ENCODE measurements at regions not wholly inside any gene's neighbourhood (a gene's known extent, or its start where the extent isn't known, plus 50 kb on each side); places are given as distances from the start of the nearest gene placed in this dataset.
"Not testable (repeated sequence)": the region's sequence is repeated elsewhere in the genome, so short reads cannot be mapped to it uniquely, and the experiment has no call there.

GRCh38 chr7:119271147-119271779 is 1001.7 kb upstream of the KCND2 start:
- Histone ChIP-seq H4K20me1 (ENCODE audit: low read depth, low read length) (no peaks in the 10 kb centered on the region), H3K9me3 (ENCODE audit: insufficient read depth, low read length) (no peaks in the 10 kb centered on the region), H3K27ac (ENCODE audit: low read depth, low read length) (no peak overlapping the region), H3K4me2 (ENCODE audit: low read depth, low read length, poor library complexity, severe bottlenecking) (no peak overlapping the region), H3K27me3 (ENCODE audit: low read length) (no peaks in the 10 kb centered on the region), H3F3A (ENCODE audit: insufficient read depth) (no peaks in the 10 kb centered on the region), H3K4me3 (ENCODE audit: insufficient read depth, low read length, poor library complexity, severe bottlenecking) (no peak overlapping the region), H2AFZ (ENCODE audit: low read depth, low read length, severe bottlenecking) (no peak overlapping the region), H3K9ac (ENCODE audit: low read length) (no peak overlapping the region), H3K36me3 (ENCODE audit: low read length) (no peaks in the 10 kb centered on the region), H3K79me2 (ENCODE audit: insufficient read depth, low read length) (no peaks in the 10 kb centered on the region), H3K9me2 (replicated peaks; ENCODE audit: insufficient read depth, low read length) (0 out of 2 replicates have a peak, but pooled peaks cover 3% of the 10 kb centered on the region)
- TF ChIP-seq EZH2phosphoT487 (conservative IDR thresholded peaks at IDR 0.05; ENCODE audit: low read length): no peak
- TF ChIP-seq, protein P1, sequence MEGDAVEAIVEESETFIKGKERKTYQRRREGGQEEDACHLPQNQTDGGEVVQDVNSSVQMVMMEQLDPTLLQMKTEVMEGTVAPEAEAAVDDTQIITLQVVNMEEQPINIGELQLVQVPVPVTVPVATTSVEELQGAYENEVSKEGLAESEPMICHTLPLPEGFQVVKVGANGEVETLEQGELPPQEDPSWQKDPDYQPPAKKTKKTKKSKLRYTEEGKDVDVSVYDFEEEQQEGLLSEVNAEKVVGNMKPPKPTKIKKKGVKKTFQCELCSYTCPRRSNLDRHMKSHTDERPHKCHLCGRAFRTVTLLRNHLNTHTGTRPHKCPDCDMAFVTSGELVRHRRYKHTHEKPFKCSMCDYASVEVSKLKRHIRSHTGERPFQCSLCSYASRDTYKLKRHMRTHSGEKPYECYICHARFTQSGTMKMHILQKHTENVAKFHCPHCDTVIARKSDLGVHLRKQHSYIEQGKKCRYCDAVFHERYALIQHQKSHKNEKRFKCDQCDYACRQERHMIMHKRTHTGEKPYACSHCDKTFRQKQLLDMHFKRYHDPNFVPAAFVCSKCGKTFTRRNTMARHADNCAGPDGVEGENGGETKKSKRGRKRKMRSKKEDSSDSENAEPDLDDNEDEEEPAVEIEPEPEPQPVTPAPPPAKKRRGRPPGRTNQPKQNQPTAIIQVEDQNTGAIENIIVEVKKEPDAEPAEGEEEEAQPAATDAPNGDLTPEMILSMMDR (IDR thresholded peaks at IDR 0.05; ENCODE audit: insufficient read depth, low read length, poor library complexity, severe bottlenecking): no peak

- H3K36me3 ChIP-seq (ENCODE audit: low read length): no peaks in the 10 kb centered on the region
- no peak for TF ChIP-seq EZH2phosphoT487 (conservative IDR thresholded peaks at IDR 0.05; ENCODE audit: low read length)
Observed at GRCh38 chr7:119281181-119281846, 991.7 kb upstream of the KCND2 start.

DNA sequence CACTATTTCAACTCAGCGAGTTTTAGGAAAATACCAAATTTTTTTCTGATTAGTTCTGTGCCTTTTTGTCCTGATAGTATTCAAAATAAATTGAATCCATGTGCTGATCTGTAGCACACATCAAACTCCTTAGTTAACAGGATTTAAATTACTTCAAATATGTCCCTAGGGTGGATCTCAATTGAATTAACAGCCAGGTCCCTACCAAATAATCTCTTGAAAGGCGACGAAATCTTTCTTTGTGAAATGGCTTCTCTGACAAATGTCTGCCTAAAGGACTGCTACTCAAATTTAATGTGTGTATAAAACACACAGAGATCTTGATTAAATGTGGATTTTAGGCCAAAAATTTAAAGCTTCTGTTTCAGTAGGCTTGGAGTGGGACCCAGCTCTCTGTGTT is 989.6 kb upstream of the KCND2 start:
- Histone ChIP-seq H3K4me2 (ENCODE audit: low read depth, low read length, poor library complexity, severe bottlenecking) (no peak overlapping the region), H3K4me3 (ENCODE audit: insufficient read depth, low read length, poor library complexity, severe bottlenecking) (no peak overlapping the region), H3K27ac (ENCODE audit: low read depth, low read length) (no peak overlapping the region), H4K20me1 (ENCODE audit: low read depth, low read length) (no peaks in the 10 kb centered on the region), H2AFZ (ENCODE audit: low read depth, low read length, severe bottlenecking) (no peak overlapping the region), H3K9me2 (replicated peaks; ENCODE audit: insufficient read depth, low read length) (no peaks in the 10 kb centered on the region), H3K36me3 (ENCODE audit: low read length) (no peaks in the 10 kb centered on the region), H3K9me3 (ENCODE audit: insufficient read depth, low read length) (no peaks in the 10 kb centered on the region), H3K9ac (ENCODE audit: low read length) (no peak overlapping the region), H3K27me3 (ENCODE audit: low read length) (no peaks in the 10 kb centered on the region), H3K79me2 (ENCODE audit: insufficient read depth, low read length) (no peaks in the 10 kb centered on the region), H3F3A (ENCODE audit: insufficient read depth) (no peaks in the 10 kb centered on the region)
- TF ChIP-seq, protein P1 (IDR thresholded peaks at IDR 0.05; ENCODE audit: insufficient read depth, low read length, poor library complexity, severe bottlenecking): no peak
- no peak for TF ChIP-seq EZH2phosphoT487 (conservative IDR thresholded peaks at IDR 0.05; ENCODE audit: low read length)

More at GRCh38 chr7:119281181-119281846, 991.7 kb upstream of the KCND2 start:
- Histone ChIP-seq H4K20me1 (ENCODE audit: low read depth, low read length) (no peaks in the 10 kb centered on the region), H3K4me3 (ENCODE audit: insufficient read depth, low read length, poor library complexity, severe bottlenecking) (no peak overlapping the region), H3K27me3 (ENCODE audit: low read length) (no peaks in the 10 kb centered on the region), H3K9me2 (replicated peaks; ENCODE audit: insufficient read depth, low read length) (no peaks in the 10 kb centered on the region), H2AFZ (ENCODE audit: low read depth, low read length, severe bottlenecking) (no peak overlapping the region), H3K4me2 (ENCODE audit: low read depth, low read length, poor library complexity, severe bottlenecking) (no peak overlapping the region), H3K27ac (ENCODE audit: low read depth, low read length) (no peak overlapping the region), H3F3A (ENCODE audit: insufficient read depth) (no peaks in the 10 kb centered on the region), H3K79me2 (ENCODE audit: insufficient read depth, low read length) (no peaks in the 10 kb centered on the region), H3K9me3 (ENCODE audit: insufficient read depth, low read length) (no peaks in the 10 kb centered on the region), H3K9ac (ENCODE audit: low read length) (no peak overlapping the region)

GRCh38 chr7:119288416-119288815 is 984.6 kb upstream of the KCND2 start:
- Histone ChIP-seq H3K36me3 (ENCODE audit: low read length) (no peaks in the 10 kb centered on the region), H3K79me2 (ENCODE audit: insufficient read depth, low read length) (no peaks in the 10 kb centered on the region), H3K27me3 (ENCODE audit: low read length) (no peaks in the 10 kb centered on the region), H3K9me2 (replicated peaks; ENCODE audit: insufficient read depth, low read length) (no peaks in the 10 kb centered on the region), H4K20me1 (ENCODE audit: low read depth, low read length) (no peaks in the 10 kb centered on the region), H3K4me2 (ENCODE audit: low read depth, low read length, poor library complexity, severe bottlenecking) (no peak overlapping the region), H3K27ac (ENCODE audit: low read depth, low read length) (no peak overlapping the region), H3F3A (ENCODE audit: insufficient read depth) (no peaks in the 10 kb centered on the region), H3K4me3 (ENCODE audit: insufficient read depth, low read length, poor library complexity, severe bottlenecking) (no peak overlapping the region), H3K9ac (ENCODE audit: low read length) (no peak overlapping the region), H3K9me3 (ENCODE audit: insufficient read depth, low read length) (no peaks in the 10 kb centered on the region), H2AFZ (ENCODE audit: low read depth, low read length, severe bottlenecking) (no peak overlapping the region)
- no peak for TF ChIP-seq EZH2phosphoT487 (conservative IDR thresholded peaks at IDR 0.05; ENCODE audit: low read length)
- TF ChIP-seq, protein P1 (IDR thresholded peaks at IDR 0.05; ENCODE audit: insufficient read depth, low read length, poor library complexity, severe bottlenecking): no peak

GRCh38 chr7:119300341-119300740 is 972.6 kb upstream of the KCND2 start:
- not testable (repeated sequence) for H3K9ac ChIP-seq (ENCODE audit: low read length); H3K4me3 ChIP-seq (ENCODE audit: insufficient read depth, low read length, poor library complexity, severe bottlenecking); H3K4me2 ChIP-seq (ENCODE audit: low read depth, low read length, poor library complexity, severe bottlenecking); H2AFZ ChIP-seq (ENCODE audit: low read depth, low read length, severe bottlenecking); H3K79me2 ChIP-seq (ENCODE audit: insufficient read depth, low read length); H3K36me3 ChIP-seq (ENCODE audit: low read length); H3K9me2 ChIP-seq (replicated peaks; ENCODE audit: insufficient read depth, low read length); H3K27ac ChIP-seq (ENCODE audit: low read depth, low read length); H3K9me3 ChIP-seq (ENCODE audit: insufficient read depth, low read length); H3K27me3 ChIP-seq (ENCODE audit: low read length); H4K20me1 ChIP-seq (ENCODE audit: low read depth, low read length); H3F3A ChIP-seq (ENCODE audit: insufficient read depth)
